GM12878 (cell line): ENCODE measurements at regions not wholly inside any gene's neighbourhood (a gene's known extent, or its start where the extent isn't known, plus 50 kb on each side); places are given as distances from the start of the nearest gene placed in this dataset.

ENCODE experiments used
- CEBPZ ChIP-seq: fragments of 150-350 bp; IDR thresholded peaks from 2 replicates; pipeline ENCODE4 v1.6.1; 2016; ENCODE audit warnings: low read depth, low read length
- CREB1 ChIP-seq: IDR thresholded peaks from 2 replicates; pipeline ENCODE4 v1.6.1; 2012; ENCODE audit warnings: low read depth, mild to moderate bottlenecking, inconsistent platforms
- MLLT1 ChIP-seq: fragments of 450-650 bp; IDR thresholded peaks from 2 replicates; pipeline ENCODE4 v1.6.1; 2016; ENCODE audit warnings: mild to moderate bottlenecking
- PML ChIP-seq: IDR thresholded peaks from 2 replicates; pipeline ENCODE4 v1.6.1; 2012; ENCODE audit warnings: low read length, inconsistent platforms
- TF ChIP-seq, protein P1 (sequence below): IDR thresholded peaks from 2 replicates; pipeline ENCODE4 v1.6.1; 2012; ENCODE audit warnings: low read length, inconsistent platforms
- TF ChIP-seq, protein P2 (sequence below): fragments of 450-650 bp; conservative IDR thresholded peaks from 2 replicates; pipeline ENCODE4 v1.6.1; 2017; ENCODE audit warnings: mild to moderate bottlenecking, moderate library complexity

DNA sequence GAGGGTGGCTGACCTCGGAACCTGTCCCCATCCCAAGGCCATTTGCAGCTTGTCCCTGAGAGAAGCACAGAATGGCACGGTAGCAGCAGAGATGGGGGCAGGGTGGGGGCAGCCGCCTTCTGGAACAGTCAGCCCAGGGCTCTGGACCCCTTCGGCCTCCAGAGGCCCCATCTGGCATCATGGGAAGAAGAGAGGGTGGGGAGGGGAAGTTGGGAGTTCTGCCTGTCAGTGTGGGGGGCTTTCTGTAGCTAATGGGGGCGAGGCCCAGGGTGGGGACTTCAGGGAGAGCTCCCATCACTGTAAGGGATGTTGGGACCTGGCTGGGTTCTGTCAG lies 62.9 kb upstream of the ADRA2C start (continued):
- TF ChIP-seq MLLT1: no peak
- TF ChIP-seq, protein P1, sequence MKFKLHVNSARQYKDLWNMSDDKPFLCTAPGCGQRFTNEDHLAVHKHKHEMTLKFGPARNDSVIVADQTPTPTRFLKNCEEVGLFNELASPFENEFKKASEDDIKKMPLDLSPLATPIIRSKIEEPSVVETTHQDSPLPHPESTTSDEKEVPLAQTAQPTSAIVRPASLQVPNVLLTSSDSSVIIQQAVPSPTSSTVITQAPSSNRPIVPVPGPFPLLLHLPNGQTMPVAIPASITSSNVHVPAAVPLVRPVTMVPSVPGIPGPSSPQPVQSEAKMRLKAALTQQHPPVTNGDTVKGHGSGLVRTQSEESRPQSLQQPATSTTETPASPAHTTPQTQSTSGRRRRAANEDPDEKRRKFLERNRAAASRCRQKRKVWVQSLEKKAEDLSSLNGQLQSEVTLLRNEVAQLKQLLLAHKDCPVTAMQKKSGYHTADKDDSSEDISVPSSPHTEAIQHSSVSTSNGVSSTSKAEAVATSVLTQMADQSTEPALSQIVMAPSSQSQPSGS: no peak
- TF ChIP-seq, protein P2, sequence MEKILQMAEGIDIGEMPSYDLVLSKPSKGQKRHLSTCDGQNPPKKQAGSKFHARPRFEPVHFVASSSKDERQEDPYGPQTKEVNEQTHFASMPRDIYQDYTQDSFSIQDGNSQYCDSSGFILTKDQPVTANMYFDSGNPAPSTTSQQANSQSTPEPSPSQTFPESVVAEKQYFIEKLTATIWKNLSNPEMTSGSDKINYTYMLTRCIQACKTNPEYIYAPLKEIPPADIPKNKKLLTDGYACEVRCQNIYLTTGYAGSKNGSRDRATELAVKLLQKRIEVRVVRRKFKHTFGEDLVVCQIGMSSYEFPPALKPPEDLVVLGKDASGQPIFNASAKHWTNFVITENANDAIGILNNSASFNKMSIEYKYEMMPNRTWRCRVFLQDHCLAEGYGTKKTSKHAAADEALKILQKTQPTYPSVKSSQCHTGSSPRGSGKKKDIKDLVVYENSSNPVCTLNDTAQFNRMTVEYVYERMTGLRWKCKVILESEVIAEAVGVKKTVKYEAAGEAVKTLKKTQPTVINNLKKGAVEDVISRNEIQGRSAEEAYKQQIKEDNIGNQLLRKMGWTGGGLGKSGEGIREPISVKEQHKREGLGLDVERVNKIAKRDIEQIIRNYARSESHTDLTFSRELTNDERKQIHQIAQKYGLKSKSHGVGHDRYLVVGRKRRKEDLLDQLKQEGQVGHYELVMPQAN: no peak
- TF ChIP-seq CREB1: no peak
- no peak for TF ChIP-seq PML
- no peak for TF ChIP-seq CEBPZ
